ENCODE measurements at regions not wholly inside any gene's neighbourhood (a gene's known extent, or its start where the extent isn't known, plus 50 kb on each side); places are given as distances from the start of the nearest gene placed in this dataset.

DNA sequence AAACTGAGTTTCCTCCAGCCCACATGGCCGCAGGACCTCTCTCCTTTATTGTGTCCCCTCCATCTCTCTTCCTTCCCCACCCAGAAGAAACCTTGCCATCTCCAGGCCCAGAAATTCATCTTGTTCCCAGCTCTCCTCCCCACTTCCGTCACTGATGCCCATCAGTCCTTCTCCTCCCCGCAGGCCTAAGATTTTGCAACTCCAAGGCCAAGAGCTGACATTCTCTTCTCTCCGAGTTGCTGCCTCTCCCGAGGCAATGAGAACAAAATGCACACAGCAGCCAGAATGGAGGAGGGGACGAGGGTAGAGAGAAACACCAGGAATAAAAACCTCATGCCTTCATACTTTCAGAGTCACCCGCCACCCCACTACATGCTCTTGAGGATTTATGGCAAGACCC is 526.5 kb upstream of the PROK2 start:
- TF ChIP-seq POLR2A (IDR thresholded peaks at IDR 0.05; ENCODE audit: extremely low read depth, insufficient read length) (no peak), MYC (IDR thresholded peaks at IDR 0.05; ENCODE audit: low read depth, low read length) (no peak)
- TF ChIP-seq, protein P1, sequence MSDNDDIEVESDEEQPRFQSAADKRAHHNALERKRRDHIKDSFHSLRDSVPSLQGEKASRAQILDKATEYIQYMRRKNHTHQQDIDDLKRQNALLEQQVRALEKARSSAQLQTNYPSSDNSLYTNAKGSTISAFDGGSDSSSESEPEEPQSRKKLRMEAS (IDR thresholded peaks at IDR 0.05; ENCODE audit: low read depth, low read length) = no peak
- TF ChIP-seq, protein P2, sequence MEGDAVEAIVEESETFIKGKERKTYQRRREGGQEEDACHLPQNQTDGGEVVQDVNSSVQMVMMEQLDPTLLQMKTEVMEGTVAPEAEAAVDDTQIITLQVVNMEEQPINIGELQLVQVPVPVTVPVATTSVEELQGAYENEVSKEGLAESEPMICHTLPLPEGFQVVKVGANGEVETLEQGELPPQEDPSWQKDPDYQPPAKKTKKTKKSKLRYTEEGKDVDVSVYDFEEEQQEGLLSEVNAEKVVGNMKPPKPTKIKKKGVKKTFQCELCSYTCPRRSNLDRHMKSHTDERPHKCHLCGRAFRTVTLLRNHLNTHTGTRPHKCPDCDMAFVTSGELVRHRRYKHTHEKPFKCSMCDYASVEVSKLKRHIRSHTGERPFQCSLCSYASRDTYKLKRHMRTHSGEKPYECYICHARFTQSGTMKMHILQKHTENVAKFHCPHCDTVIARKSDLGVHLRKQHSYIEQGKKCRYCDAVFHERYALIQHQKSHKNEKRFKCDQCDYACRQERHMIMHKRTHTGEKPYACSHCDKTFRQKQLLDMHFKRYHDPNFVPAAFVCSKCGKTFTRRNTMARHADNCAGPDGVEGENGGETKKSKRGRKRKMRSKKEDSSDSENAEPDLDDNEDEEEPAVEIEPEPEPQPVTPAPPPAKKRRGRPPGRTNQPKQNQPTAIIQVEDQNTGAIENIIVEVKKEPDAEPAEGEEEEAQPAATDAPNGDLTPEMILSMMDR (IDR thresholded peaks at IDR 0.05; ENCODE audit: low read depth, low read length) = no peak
- H3K4me3 ChIP-seq (ENCODE audit: low read depth, low read length) = peak overlapping the region; percentile 44
- peak; percentile 45 for DNase-seq (ENCODE audit: low read depth)

DNA sequence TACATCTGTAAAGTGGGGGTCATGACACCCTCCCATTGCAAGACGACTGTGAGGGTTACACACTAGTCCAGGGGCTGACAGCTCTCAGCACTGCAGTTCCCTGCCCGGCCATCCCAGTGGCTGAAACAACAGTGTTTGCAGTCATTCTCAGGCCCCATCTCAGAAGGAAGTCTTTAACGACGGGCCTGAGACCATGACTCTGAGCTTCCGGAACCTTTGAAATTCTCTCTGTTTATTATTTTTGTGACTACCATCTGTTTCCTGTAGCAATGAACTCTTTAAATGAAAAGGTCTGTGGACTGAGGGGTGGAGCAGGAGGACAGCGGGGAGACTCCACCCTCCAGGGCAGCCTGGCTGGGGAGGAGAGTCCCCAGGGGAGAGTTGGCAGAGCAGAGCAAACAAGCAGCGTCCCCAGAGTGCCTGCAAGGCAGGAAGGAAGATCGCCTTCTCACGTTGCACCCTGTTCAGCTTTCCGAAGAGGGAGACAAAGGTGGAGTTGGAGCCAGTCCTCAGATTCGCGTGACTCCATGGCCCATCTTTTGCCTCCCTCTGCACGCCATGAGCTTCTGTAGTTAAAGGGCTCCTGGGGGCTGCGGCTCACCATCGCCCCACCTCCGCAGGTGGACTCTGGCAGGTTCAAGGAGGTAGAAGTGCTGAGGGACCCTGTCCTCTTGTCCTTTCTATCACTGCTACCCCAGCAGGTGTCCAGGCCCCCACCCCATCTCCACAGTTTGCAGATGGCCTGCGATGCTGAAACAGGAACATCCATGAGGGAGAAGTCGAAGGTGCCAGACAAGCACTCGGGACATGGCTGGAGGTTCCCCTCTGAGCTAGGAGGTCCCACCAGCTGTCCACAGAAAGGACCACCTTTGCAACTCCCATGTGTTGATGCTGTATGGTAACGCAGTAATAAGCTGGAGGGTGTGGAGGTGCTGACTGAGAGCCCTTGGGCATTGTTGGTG is 525.8 kb upstream of the PROK2 start:
- TF ChIP-seq MYC (IDR thresholded peaks at IDR 0.05; ENCODE audit: low read depth, low read length) = 0 out of 2 replicates have a peak, but pooled peaks have one; percentile 16
- peak; percentile 18 for TF ChIP-seq POLR2A (IDR thresholded peaks at IDR 0.05; ENCODE audit: extremely low read depth, insufficient read length)
- TF ChIP-seq, protein P2 (IDR thresholded peaks at IDR 0.05; ENCODE audit: low read depth, low read length) = no peak
- peak overlapping the region; percentile 44 for H3K4me3 ChIP-seq (ENCODE audit: low read depth, low read length)
- DNase-seq (ENCODE audit: low read depth) = peak; percentile 95

DNA sequence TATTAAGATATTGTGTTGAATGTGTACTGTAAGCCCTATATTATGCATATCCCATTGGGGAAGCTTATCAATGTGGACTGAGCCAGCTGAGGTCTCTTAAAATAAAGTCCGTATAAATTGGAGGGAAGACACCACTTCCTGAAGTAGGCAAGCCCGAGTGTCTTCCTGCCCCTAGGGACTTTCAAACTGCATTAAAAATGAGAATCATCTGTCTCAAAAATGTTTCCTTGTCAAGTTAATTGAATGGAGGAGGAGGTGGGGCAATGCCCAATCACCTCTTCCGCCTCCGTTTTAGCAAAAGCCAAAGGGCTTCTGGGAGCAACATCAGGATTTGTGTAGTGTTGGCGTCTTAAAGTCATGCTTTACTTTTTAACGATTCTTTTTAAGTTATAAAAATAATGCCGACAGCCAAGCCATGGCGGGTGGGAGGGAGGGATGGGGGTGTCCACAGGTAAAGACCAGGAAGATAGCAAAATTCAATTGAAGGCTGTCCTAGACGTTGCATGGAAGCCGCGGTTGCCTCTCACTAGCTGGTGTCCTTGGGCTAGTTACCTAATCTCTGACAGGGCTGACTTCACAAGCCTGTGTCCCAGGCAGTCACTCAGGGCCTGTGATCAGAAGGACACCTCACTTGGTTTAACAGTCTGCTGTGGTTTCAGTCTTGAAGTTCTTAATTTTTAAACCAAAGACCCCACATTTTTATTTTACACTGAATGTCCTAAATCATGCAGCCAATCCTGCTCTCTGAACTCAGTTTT is 524.9 kb upstream of the PROK2 start:
- H3K4me3 ChIP-seq (ENCODE audit: low read depth, low read length) = peak overlapping the region; percentile 44
- no peak for TF ChIP-seq POLR2A (IDR thresholded peaks at IDR 0.05; ENCODE audit: extremely low read depth, insufficient read length)
- TF ChIP-seq, protein P1 (IDR thresholded peaks at IDR 0.05; ENCODE audit: low read depth, low read length) = 0 out of 2 replicates have a peak, but pooled peaks have one; percentile 6
- peak; percentile 87 for DNase-seq (ENCODE audit: low read depth)

DNA sequence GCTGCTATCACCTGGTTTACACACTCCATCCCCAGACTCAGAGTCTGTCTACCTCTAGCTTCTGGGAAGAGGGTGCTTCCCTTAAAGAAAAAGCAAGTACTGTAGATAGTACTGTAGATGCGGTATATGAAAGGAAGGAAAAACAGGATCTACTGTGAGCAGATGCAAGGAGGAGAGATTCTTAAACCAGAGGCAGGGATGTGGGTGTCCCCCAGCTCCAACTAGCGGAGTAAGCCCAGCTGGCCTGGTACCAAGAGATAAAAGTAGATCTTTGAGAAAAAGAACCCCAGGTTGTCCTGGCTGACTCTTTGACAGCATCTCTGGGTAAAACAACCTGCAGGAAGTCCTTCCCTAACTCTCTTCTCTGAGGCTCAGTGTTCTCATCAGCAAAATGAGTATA is 523.7 kb upstream of the PROK2 start:
- H3K4me3 ChIP-seq (ENCODE audit: low read depth, low read length) = no peak overlapping the region
- TF ChIP-seq, protein P2 (IDR thresholded peaks at IDR 0.05; ENCODE audit: low read depth, low read length) = no peak
- TF ChIP-seq POLR2A (IDR thresholded peaks at IDR 0.05; ENCODE audit: extremely low read depth, insufficient read length) (no peak), MYC (IDR thresholded peaks at IDR 0.05; ENCODE audit: low read depth, low read length) (no peak)
- TF ChIP-seq, protein P1 (IDR thresholded peaks at IDR 0.05; ENCODE audit: low read depth, low read length) = no peak
- no peak for DNase-seq (ENCODE audit: low read depth)

DNA sequence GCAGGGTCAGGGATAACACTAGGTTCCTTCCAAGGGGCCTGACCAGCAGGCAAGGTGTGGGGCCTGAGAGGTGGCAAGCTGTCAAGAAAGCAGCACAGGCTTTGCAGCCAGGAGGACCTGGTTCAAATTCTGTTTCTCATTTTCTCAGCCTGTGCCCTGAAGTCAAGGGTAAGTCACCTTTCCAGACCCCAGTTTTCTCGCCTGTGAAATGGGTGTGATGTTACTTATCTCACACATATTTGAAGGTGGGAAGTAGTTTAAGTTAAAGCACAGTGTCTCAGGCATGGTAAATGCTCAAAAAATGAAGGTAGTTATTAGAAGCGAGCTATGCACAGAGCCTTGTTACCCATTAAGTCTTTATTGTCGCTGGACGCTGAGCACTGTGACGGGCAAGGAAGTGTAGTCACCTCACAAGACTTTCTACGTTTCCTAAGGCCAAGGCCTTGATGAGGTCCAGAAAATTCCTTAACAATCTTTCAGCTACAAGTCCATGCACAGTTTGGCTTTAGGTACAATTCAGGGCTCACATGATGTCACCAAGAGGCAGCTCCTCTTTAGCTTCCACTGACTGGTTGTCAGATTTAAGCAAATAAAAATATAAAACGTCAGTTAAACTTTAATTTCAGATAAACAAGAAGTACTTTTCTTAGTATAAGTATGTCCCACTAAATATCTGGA is 522.6 kb upstream of the PROK2 start:
- no peak overlapping the region for H3K4me3 ChIP-seq (ENCODE audit: low read depth, low read length)
- TF ChIP-seq, protein P1 (IDR thresholded peaks at IDR 0.05; ENCODE audit: low read depth, low read length) = no peak
- TF ChIP-seq POLR2A (IDR thresholded peaks at IDR 0.05; ENCODE audit: extremely low read depth, insufficient read length) (no peak), MYC (IDR thresholded peaks at IDR 0.05; ENCODE audit: low read depth, low read length) (no peak)
- TF ChIP-seq, protein P2 (IDR thresholded peaks at IDR 0.05; ENCODE audit: low read depth, low read length) = no peak
- DNase-seq (ENCODE audit: low read depth) = no peak
